COR-L47 (cell line): ENCODE measurements at regions not wholly inside any gene's neighbourhood (a gene's known extent, or its start where the extent isn't known, plus 50 kb on each side); places are given as distances from the start of the nearest gene placed in this dataset.
"Not testable (repeated sequence)": the region's sequence is repeated elsewhere in the genome, so short reads cannot be mapped to it uniquely, and the experiment has no call there.

ENCODE experiments used
- DNase-seq: peaks from one replicate; lab custom pipeline; 2025; lab: John Stamatoyannopoulos, UW

DNA sequence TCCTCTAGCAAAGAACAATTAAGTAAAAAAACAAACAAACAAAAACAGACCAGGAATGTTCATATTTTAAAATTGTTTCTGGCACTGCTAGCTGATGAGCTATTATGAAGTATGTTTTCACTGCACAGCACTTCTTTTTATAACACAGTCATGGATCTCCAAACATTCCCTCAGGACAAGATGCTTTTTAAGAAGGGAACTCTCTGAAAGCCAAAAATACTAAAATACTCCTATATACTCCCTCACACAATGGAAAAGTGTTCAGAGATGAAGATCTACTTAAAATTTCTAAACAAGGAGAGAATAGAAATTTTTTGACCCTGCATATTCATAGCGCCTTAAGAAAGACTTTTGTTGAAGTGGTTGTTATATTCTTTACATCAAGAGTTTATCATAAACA, 926.8 kb downstream of the DIAPH3 start:
- no peak for DNase-seq

GRCh38 chr13:59247171-59247570, 916.6 kb downstream of the DIAPH3 start:
- peak; percentile 1 for DNase-seq

- DNase-seq, result no peak
These were observed 913.2 kb downstream of the DIAPH3 start for GRCh38 chr13:59250336-59251189.

DNA sequence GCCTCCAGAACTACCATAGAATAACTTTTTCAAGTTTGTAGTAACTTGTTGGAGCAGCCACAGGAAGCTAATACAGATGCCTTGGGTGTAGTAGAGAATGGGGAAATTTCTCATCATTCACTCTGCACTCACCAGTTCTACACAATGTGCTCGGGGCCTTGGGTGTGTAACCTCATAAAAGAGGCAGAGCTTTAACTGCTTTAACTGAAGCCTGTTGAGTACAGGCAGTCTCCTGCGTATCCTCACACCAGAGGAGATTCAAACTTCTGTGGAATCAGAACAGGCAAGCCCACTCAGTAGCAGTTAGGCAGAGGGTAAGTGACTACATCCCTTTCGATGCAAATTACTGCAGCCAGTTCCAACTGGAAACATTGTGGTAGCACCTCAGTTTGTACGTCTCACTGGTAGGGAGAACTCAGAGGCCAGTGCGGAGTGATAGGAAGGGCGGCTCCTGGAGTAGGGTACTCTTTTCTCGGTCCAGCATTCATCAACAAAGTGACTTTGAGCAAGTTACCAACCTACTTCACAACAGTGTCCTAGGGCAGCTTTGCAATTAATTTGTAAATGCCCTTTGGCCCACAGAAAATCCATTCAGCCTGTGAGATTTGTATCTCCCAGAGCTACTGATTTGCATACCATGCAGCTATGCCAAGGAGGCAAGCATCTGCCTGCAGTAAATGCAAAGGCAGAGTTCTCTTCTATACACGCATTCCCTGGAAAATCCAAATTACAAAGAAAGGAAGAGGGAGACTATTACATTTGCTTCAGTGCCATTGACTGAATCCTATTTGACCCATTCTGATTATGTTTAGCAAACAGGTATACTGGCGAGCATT, 904.3 kb downstream of the DIAPH3 start:
- no peak for DNase-seq

GRCh38 chr13:59261928-59262488, 901.7 kb downstream of the DIAPH3 start:
- peak; percentile 13 for DNase-seq

- DNase-seq, result no peak
These were observed 900.2 kb downstream of the DIAPH3 start for GRCh38 chr13:59263531-59263930.

- no peak for DNase-seq
These were observed 897.2 kb downstream of the DIAPH3 start for GRCh38 chr13:59266478-59267063.

DNA sequence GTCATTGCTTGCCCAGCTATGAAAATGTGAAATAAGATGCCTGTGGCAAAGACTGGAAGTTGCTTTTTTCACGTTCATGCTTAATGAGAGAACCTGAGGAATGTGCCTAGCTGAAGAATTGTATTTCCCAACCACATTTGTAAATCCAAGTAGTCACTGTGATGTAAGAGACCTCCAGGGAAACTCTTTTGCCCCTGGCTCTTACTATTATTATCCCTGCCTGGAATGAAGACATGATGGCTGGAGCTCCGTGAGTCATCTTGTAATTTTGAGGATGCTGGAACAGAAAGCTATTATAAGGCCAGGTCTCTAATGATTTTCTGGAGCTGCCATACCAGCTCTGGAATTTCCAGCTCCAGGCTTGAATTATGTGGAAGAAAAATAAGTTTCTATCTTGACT, 894.3 kb downstream of the DIAPH3 start:
- no peak for DNase-seq

DNA sequence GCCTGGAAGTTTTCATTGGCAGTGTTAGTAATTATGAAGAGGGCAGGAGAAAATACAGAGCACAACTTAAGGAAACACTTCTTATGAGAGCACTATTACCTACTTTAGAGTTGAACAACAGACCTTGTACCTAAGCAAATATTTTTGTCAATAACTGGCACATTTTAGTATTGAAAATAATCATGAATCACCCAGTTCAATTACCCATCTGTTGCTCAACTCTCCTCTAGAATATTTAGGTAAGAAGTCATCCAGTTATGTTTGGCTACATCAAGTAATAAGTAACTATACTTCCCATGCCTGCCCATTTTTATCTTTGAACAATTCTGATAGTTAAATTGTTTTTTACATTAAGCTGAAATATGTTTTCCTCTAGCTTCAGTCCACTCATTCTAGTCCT, 893.4 kb downstream of the DIAPH3 start:
- no peak for DNase-seq

GRCh38 chr13:59274958-59275727, 888.6 kb downstream of the DIAPH3 start:
- no peak for DNase-seq

- no peak for DNase-seq
These were observed 887.3 kb downstream of the DIAPH3 start for GRCh38 chr13:59276436-59276835.

DNA sequence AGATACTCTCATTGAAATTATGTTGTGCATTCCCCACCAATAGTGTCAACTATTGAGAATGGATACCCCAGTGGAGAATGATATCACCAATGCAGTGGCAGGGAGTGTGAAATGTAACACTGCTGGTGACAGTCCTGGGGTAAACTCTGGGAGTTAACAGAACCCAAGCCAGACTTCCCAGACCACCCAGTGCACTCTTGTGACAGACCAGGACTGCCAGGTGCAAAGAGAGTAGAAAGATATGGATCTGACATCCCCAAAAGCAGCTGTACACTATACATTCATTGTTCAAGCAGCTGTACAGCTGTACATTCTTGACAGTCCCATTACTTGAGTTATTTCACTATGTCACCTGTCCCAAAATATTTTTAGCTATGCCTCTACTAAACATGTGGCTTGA, 886.6 kb downstream of the DIAPH3 start:
- DNase-seq, result no peak

DNA sequence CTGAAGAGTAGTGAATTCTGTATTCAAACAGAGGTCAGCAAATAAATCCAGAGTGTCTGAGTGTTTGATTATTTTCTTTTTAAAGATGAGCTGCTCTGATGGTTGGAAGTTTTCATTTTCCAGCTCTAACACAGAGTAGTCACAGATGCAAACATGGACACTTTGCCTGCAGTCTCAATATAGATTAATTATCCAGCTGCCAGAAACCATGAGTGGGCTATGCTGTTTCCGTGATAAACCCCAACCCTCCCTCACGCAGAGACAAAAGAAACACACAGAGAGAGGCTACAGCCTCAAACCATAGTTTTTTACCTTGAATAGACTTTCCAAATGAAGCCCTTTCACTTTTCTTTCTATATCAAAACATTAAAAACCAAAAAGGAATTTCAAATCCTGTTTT, 884.7 kb downstream of the DIAPH3 start:
- no peak for DNase-seq

GRCh38 chr13:59279576-59279975, 884.2 kb downstream of the DIAPH3 start:
- no peak for DNase-seq

- peak; percentile 37 for DNase-seq
These were observed 883.4 kb downstream of the DIAPH3 start for GRCh38 chr13:59280297-59280696.

GRCh38 chr13:59281453-59281852, 882.3 kb downstream of the DIAPH3 start:
- DNase-seq, result no peak

- DNase-seq, result not testable (repeated sequence)
These were observed 871.5 kb downstream of the DIAPH3 start for GRCh38 chr13:59292240-59292639.

DNA sequence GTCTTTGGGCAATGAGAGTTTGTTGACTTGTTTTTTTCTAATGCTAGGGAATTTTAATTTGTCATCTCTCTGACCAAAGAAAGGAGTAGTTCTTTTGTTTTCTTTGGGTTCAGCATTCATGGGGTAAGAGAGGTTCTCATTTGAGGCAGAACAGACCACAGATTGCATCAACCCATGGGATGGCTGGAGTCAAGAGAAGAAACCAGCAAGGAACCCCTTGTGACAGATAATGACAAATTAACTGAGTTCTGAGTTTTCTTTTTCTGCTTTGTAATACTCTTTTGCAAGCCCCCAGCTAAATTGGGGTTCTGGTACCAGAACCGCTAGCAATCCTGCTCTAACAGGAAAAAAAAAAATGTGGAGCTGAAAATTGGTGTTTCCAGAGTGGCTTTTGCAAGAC, 864.1 kb downstream of the DIAPH3 start:
- DNase-seq, result no peak

- DNase-seq, result no peak
These were observed 863.2 kb downstream of the DIAPH3 start for GRCh38 chr13:59300355-59301173.

DNA sequence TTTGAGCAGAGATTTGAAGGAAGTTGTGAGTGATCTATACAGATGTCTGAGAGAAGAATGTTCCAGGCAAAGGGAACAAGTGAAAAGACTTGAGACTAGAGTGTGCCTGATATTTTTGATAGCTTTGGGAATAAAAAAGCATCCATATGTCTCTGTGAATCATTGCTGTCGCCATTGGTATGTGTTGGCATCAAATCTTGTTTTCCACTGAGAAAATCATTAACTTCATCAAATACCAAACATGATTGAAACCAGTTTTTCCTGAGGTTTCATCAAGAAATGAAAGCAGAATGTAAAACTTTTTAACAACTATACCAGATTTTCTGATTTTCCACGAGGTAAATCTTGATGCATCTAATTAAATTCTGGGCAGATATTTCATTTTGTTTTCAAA, 862.6 kb downstream of the DIAPH3 start:
- DNase-seq, result no peak

GRCh38 chr13:59303433-59303832, 860.3 kb downstream of the DIAPH3 start:
- DNase-seq, result no peak
